NCI-H2227 (cell line): ENCODE measurements at regions not wholly inside any gene's neighbourhood (a gene's known extent, or its start where the extent isn't known, plus 50 kb on each side); places are given as distances from the start of the nearest gene placed in this dataset.
A peak's percentile ranks its signal among the peaks of the same experiment; 100 is the strongest.

Experiments
- DNase-seq: peaks from one replicate; lab custom pipeline; 2025; ENCODE audit not compliant: unreplicated experiment; lab: John Stamatoyannopoulos, UW

DNA sequence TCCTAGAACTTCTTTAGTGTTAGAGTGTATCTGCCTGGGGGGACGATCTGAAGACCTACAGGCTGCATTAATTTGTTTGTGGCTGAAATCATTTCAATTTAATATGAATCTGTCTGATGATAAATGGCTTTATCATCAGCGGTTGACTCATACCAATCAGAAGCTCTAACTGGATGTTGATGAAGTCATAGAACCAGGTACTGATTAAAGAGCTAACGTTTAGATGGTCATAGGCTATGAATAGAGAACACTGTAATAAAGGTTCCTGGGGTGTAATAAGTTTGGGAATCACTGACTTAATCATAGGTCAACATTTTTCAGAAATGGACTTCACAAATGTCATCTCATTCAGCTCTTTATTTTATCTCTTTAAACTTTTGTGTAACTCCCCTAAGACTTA, 329.9 kb downstream of the MSX2 start:
- DNase-seq = no peak

DNA sequence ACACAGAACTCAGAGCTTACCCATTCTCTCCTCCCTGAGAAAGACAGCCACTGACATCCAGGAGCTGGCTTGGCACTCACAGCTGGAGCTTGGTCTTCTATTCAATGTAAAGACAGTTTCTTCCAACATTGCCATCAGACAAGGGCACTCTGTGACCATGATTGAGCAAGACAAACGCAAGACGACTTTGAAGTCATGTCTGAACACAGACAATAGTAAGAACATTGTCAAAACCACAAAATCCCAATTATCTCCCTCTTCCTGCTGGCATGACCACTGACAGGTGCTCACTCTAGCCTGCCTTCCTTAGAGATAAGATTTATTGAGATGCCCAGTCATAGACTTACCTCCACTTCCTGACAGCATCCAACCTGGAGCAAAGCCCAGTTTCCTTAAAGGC, 328.0 kb downstream of the MSX2 start:
- DNase-seq = no peak

DNA sequence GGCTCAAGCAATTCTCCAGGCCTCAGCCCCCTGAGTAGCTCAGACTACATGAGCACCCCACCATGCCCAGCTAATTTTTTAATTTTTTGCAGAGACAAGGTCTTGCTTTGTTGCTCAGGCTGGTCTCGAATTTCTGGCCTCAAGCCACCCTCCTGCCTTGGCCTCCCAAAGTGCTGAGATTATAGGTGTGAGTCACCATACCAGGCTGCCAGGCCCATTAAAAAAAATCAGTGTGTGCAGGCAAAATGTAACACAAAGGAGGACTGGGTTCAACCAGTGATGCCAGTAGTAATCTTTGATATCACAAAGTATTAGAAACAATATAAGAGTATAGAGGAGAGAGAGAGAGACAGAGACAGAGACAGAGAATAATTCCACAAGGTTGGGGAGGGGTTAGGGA, 322.7 kb downstream of the MSX2 start:
- no peak for DNase-seq

DNA sequence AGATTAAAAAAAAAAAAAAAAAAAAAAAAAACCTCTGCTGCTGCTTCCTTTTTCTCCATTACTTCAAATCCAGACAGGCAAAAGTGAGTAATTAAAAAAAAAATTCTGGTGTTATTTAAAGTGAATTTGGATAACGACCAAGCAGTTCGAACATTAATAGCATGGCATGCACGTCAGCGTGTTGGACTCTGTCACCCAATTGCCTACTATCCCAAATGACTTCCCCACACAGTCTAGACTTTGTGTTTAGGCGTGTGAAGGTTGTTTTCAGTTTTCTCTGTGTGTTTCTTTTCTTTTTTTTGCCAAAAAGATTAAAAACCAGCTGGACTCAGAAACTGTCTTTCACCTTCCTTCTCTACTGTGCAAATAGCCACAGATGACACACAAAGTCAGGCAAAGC, 321.4 kb downstream of the MSX2 start:
- DNase-seq = no peak

DNA sequence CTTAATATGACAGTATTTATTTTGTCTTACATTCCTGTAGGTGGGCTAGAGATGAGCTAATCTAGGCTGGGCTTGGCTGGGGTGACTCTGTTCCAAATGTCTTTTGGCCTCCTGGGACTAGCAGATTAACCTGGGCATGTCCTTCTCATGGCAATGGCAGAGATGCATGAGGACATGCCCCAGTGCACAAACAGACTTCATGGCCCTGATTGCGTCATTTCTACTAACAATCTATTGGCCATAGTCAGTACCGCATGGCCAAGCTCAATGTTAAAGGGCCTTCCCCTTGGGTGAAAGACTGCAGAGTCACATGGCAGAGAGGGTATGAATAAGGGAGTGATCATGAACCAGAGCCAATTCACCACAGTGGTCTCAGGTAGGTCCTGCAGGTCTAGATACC, 313.4 kb downstream of the MSX2 start:
- no peak for DNase-seq

DNA sequence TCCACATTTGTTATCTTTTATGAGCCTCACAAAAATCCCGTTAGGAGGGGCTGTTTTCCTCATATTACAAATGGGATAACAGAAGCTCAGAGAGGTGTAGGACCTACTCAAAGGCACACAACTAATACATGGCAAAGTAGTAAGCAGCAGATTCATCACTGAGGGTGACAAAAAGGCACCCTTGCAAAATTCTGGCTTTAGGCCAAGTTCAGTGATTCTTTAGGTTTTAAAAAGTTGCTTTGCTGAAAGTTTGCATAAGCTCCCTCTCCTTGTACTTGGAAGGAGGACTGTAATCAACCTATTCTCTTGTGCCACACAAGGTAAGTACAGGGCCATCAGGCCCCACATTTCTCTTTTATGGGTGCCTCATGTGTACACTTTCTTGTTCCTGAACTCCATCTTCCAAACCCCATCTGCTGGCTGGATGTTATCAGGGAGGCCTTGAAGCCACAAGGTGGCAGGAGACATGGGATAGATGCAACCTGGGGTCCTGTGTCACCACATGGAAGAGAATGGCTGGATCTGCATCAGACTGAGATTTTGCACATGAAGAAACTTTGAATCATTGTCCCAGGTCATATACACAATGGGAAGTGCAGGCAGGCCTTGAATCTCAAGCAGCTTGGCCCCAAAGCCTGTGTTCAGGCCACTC, 311.6 kb downstream of the MSX2 start:
- no peak for DNase-seq

DNA sequence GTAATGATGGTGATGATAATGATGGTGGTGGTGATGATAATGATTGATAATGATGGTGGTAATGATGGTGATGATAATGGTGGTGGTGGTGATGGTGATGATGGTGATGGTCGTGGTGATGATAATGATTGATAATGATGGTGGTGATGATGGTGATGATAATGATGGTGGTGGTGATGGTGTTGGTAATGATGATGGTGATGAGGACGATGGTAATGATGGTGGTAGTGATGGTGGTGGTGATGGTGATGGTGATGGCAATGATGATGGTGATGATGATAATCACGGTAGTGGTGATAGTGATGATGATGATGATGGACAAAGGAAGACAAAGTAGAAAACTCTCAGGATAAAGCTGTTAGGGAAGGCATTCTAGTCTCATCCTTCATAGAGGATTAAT, 310.5 kb downstream of the MSX2 start:
- DNase-seq = no peak

DNA sequence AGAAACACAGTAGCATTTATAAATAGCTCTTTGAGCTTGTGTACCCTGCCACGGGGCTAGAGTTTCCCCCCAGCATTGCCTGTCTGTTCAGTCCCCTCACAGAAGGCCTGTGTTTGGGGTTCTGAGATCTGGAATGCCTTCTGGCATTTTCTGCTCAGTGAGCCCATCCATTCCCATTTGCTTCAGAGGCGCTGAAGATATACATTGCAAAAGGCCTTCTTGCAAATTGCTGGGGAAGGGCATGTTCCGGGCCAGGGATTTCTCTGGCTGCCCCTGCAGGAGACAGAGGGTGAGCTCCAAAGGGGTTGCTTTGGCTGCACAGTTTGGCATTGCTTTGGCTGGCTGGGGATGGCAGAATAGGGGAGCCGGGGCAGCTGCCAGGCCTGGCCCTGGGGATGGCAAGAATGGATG, 308.4 kb downstream of the MSX2 start:
- DNase-seq = no peak

DNA sequence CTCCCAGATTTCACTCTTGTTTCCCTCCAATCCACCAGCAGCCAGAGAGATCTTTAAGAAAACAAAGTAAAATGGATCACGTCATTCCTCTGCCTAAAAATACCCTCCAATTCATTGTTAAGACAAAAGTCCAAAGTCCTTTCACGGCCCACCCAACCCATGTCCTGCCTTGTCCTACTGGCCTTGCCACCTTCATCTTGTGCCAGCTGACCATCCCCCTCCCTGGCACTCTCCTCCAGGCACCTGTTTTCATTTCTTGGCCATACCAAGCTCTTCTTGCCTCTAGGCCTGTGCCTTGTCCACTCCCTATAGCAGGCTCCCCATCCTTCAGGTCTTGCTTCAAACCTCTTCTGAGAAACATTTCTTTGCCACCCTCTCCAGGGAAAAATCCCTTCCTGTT, 307.6 kb downstream of the MSX2 start:
- no peak for DNase-seq

DNA sequence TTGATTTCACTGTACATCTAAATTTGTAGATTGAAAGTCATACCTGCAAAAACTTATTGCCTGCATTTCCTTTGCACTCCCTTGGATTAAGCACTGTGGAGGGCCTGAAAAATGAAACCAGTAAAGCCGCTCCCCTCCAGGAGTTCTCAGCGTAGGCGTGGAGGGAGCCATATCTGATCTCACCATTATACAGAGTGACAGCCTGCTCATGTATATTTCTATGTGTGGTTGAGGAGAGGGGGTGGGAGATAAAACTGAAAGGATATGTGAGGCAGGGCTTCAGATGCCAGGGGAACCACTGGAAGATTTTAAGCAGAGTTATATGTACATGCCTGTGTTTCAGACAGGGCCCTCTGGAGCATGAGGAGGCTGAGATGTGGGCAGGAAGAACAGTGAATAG, 303.0 kb downstream of the MSX2 start:
- no peak for DNase-seq

DNA sequence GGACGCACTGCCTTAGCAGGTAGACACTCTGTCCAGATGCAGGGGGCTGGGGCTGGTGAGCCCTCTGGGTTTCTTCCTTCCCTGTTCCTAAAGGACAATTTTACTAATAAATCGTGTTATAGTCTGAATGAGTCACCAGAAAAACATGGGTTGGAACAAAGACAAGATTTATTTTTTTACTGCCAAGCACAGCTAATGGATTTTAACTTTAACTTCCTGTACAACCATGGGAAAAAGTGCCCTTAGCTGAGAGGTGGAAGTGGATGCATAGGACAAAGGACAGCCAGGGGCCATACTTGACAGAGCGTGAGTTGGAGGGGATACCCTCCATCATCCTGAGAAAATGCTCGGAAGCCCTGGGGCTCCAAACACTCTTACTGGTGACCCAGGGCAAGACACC, 300.7 kb downstream of the MSX2 start:
- no peak for DNase-seq

DNA sequence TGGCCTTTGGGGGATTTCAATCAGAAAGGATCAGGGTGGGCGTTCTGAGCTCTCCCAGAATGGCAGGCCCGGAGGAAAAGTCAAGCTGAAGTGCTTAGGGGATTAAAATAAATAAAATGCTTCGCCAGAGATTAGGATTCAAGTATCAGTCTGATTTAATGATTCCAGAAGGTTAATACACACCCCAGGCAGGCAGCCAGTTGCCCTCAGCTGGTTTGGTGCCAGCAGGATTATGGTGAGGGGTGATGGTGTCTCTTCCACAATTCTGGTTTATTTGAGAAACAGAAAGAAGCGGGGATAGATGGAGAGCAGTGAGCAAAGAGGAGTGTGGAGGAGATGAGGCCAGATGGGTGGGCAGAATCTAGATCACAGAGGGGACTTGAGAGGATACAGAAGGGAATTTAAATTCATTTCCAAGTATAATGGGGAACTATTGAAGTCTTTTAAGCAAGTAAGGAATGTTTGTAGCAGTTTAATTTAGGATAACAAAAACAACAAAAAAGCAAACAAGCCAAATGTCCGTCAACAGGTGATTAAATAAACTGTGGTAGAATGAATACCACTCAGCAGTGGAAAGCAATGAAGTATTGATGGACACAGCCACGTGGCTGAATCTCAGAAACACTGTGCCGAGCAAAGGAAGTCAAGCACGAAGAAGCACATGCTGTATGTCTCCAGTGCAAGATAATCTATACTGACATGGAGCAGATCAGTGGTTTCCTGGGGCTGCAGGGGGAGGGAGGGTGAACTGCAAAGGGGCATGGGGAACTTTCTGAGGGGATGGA, 297.7 kb downstream of the MSX2 start:
- DNase-seq = no peak

DNA sequence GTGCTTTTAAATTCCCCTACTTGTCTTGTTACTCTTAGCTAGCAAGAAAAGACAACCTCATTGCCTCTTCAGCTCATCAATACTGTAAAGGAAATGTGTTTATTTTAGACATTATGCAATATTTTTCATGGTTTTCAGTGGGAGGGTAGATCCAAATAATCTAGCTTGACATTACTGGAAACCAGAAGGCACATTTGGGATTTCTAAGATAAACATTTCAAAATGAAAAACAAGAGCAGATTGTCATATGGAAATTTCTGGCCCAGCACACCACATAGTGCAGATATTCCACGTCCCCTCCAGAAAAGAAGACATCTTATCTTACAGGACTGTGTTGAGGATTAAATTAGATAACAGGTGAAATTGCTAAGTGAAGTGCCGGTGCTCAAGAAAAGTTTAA, 296.9 kb downstream of the MSX2 start:
- no peak for DNase-seq

DNA sequence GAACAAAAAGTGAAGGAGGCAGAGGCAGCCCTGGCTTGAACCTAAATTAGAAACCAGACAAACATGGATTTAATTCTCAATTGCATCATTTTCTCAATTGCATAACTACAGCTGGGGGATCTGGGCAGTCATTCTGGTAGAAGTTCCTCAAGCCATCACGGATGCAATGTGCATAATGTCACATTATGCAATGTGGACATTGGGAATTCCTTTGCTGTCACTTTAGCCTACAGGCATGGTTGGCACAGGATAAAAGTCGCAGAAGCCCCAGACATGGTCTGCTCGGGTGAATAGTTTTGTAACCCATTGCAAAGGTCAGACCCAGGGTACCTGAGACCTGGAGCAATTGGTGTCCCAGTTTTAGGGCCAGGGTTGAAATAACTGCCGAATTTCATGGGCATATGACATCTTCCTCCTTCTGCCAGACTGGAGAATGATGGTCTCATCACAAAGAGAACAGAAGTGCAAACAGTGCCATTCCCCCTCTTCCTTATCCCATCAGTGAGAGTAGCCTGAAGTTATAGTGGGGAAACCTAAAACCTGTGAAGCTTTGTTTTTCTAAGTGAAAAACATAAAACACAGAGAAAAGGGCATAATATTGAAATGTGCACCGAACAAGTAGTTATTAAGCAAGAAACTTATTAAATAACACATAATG, 290.8 kb downstream of the MSX2 start:
- DNase-seq = no peak

DNA sequence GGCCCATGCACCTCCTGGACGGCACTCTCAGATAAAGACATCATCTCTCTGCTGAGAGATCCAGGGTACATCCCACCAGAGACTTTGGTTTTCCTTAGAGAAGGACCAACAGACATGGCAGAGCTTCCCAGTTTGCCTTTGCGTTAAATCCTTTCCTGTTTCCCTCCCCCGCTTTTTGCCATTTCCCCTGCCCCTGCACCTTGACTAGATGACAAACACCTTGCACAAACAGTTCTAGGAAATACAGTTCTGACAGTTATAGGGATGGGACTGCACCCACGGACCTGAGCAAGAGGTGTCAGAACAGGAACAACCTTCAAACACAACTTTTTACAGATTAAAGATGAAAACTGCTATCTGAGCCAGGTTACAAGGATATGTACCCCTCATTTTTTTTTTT, 288.9 kb downstream of the MSX2 start:
- DNase-seq = no peak

DNA sequence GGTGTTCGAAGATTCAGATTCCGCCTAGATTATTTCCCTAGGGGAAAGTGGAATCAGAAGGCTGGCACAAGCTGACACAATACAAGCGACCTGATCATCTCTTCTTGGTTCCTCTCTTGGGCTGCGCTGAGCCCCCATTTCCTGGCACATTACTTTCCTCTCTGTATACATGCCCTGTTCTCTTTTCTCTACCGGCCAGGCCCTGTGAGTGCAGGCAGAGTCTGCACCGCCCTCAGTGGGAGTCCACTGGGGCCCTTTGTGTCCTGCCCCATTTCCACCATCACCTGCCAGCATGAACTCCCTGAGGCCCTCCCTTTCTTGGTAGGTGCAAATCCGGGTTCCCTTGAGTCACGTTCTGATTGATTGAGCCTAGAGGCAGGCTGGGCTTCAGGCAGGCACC, 287.9 kb downstream of the MSX2 start:
- DNase-seq = no peak

DNA sequence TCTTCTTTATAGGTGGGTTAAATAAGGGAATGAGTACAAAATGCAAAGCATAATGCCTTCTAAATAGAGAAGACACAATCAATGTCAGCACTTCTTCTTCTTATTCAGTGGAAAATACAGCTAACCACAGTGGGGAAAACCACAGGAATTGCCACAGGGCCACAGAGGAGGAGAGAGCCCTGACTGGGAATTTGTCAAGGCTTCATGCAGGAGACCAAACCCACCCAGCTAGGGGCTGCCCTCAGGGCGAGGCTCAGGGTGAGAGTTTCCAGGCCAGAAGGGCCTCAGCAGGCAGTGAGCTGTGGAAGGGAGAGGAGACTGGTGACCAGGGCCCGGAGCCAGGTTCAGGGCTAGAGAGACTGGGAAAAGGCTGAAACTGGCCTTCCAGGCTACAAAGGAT, 279.1 kb downstream of the MSX2 start:
- no peak for DNase-seq

DNA sequence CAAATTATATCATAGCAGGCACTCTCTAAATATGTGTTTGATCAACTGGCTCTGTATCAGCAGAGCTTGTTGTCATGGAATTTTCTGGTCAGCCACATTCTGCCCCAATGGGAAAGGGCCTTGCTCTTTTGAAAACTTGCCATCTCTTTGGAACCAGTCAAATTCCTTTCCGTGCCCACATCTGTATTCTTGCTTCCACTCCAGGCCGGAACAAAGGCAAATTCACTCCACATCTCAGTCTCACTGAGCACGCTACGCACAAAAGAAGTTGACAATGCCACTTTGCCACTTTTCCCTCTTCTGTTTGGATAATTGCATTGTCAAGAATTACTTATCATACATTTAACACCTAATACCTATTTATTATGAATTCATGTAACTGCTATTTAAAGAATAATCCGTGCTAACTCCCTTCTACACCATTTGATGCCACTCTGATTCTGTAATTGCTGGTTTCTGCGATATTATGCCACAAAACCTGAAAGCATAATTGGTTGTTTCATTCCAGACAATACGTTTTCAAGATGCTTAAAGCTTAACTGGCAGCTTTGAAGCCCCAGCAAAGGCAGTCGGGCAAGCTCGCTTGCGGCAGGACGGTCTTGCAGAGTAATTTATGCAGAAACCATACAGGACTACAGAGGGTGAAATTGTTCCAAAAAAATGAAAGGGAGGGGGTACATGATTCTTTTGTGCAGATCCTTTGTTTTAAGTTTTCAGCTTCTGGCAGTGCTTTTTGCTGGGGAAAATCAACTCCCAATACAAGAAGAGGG, 277.7 kb downstream of the MSX2 start:
- peak; percentile 11 for DNase-seq

DNA sequence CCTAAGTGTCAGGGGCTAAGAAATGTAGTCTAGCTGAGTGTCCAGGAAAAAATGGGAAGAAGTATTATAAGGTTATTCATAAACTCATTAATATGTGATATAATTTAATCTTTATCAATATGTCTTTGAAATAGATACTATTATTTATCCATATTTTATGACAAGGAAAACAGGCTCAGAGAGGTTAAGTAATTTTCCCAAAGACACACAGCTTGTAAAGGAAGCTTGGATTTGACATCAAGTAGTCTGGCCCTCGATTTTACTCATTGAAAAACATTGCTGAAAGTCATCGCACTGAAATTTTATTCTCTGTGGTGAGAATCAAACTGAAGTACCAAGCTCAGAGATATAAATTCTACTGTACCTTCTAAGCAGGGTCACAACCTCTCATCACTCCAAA, 276.9 kb downstream of the MSX2 start:
- no peak for DNase-seq

DNA sequence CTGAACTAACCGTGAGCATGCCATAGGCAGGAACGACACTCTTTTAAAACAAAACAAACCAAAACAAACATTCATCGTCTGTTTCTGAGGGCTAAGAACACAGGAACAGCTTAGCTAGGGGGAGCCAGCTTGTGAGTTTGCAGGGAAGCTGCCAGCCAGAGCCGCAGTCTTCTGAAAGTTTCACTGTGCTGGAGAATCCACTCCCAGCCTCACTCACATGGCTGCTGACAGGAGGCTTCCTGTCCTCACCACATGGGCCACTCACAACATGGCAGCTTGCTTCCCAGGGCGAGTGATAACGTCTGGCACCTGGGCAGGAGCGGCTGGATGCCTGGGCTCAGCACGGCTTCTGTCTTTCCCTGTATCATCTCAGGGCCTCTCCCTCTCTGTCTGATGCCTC, 275.2 kb downstream of the MSX2 start:
- no peak for DNase-seq

DNA sequence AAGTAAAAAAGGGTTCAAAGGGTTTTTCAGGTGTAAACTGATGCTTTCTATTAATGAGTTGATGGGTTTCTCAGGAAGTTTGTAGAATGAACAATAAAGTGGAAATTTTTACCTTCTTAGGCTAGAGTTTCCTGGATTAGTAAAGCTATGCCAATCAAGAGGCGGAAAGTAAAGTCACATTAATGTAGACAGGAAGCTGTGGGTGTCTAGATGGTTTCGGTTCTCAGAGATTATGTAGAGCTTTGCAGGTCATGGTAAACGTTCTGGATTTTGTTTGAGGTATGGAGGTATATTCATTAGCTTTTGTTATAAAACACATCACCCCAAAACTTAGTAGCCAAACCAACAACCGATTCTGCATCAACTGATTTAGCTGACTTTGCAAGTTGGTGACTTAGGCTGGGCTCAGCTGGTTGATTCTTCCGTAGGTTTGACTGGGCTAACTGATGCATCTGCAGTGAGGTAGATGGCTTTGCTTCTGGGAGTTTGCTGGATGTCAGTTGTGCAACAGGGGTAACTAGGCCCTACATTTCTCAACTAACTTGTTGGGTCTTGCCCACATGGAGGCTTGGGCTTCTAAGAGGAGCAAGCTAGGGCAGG, 273.8 kb downstream of the MSX2 start:
- DNase-seq = no peak
